ENCODE measurements at regions not wholly inside any gene's neighbourhood (a gene's known extent, or its start where the extent isn't known, plus 50 kb on each side); places are given as distances from the start of the nearest gene placed in this dataset.

- ATAC-seq (no peak), DNase-seq (no peak)
- in situ Hi-C loops (cut with MboI; ENCODE audit: low sequenced_read_pairs in 4 of 4), result no loop called here
- Histone ChIP-seq H3K27ac (no peak overlapping the region), H3K27me3 (no peaks in the 10 kb centered on the region), H3K4me1 (no peaks in the 10 kb centered on the region), H3K9me3 (no peaks in the 10 kb centered on the region), H3K36me3 (no peaks in the 10 kb centered on the region), H3K4me3 (no peak overlapping the region)
- TF ChIP-seq POLR2A (IDR thresholded peaks at IDR 0.05) (no peak), CTCF (IDR thresholded peaks at IDR 0.05 in 4 of 5, conservative IDR thresholded peaks at IDR 0.05 in 1 of 5) (no peak)
- intact Hi-C loops (cut with DNase I; ENCODE audit: low total_unique reads), result no loop called here
Measured at GRCh38 chr3:166900866-166901577, 479.1 kb downstream of the ZBBX start.

- intact Hi-C loops (cut with DNase I; ENCODE audit: low total_unique reads) (no loop called here), in situ Hi-C loops (cut with MboI; ENCODE audit: low sequenced_read_pairs in 4 of 4) (no loop called here)
Measured at GRCh38 chr3:166897811-166898210, 482.3 kb downstream of the ZBBX start.

DNA sequence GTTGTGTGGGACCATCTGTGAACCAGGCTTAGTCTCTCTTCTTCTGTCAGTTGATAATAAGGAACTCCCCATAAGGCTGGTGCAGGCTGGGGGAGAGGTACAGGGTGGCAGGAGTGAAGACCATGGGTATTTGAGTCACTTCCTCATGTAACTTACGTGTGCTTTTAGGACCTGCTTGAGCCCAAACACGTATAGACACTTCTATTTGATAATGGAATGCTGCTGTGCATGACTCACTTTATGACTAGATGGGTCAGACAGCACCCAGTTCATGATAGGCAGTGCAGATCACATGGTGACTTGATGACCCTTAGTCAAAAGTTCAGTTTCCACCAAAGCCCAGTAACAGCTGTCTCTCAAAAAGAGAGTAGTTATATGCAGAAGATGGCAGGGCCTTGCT, 490.9 kb downstream of the ZBBX start:
- in situ Hi-C loops (cut with MboI; ENCODE audit: low sequenced_read_pairs in 4 of 4), result no loop called here
- no peak for TF ChIP-seq CTCF (IDR thresholded peaks at IDR 0.05 in 4 of 5, conservative IDR thresholded peaks at IDR 0.05 in 1 of 5)
- TF ChIP-seq POLR2A (IDR thresholded peaks at IDR 0.05), result no peak
- DNase-seq (no peak), ATAC-seq (no peak)
- Histone ChIP-seq H3K27me3 (no peaks in the 10 kb centered on the region), H3K27ac (no peak overlapping the region), H3K4me3 (no peak overlapping the region), H3K9me3 (no peaks in the 10 kb centered on the region), H3K4me1 (no peaks in the 10 kb centered on the region), H3K36me3 (no peaks in the 10 kb centered on the region)
- intact Hi-C loops (cut with DNase I; ENCODE audit: low total_unique reads), result no loop called here

More at GRCh38 chr3:166897811-166898210, 482.3 kb downstream of the ZBBX start:
- no peaks in the 10 kb centered on the region for H3K36me3 ChIP-seq
- no peak for ATAC-seq
- H3K27me3 ChIP-seq, result no peaks in the 10 kb centered on the region
- TF ChIP-seq POLR2A (IDR thresholded peaks at IDR 0.05) (no peak), CTCF (IDR thresholded peaks at IDR 0.05 in 4 of 5, conservative IDR thresholded peaks at IDR 0.05 in 1 of 5) (no peak)
- H3K27ac ChIP-seq, result no peak overlapping the region
- H3K9me3 ChIP-seq, result no peaks in the 10 kb centered on the region
- H3K4me3 ChIP-seq, result no peak overlapping the region
- DNase-seq, result no peak
- no peaks in the 10 kb centered on the region for H3K4me1 ChIP-seq

- no peaks in the 10 kb centered on the region for H3K36me3 ChIP-seq
- DNase-seq (no peak), ATAC-seq (no peak)
- TF ChIP-seq CTCF (IDR thresholded peaks at IDR 0.05 in 4 of 5, conservative IDR thresholded peaks at IDR 0.05 in 1 of 5) (no peak), POLR2A (IDR thresholded peaks at IDR 0.05) (no peak)
- no peak overlapping the region for H3K27ac ChIP-seq
- no peaks in the 10 kb centered on the region for H3K27me3 ChIP-seq
- intact Hi-C loops (cut with DNase I; ENCODE audit: low total_unique reads), result no loop called here
- H3K9me3 ChIP-seq, result no peaks in the 10 kb centered on the region
- in situ Hi-C loops (cut with MboI; ENCODE audit: low sequenced_read_pairs in 4 of 4), result no loop called here
- no peak overlapping the region for H3K4me3 ChIP-seq
- no peaks in the 10 kb centered on the region for H3K4me1 ChIP-seq
Measured at GRCh38 chr3:166879661-166880060, 500.4 kb downstream of the ZBBX start.

DNA sequence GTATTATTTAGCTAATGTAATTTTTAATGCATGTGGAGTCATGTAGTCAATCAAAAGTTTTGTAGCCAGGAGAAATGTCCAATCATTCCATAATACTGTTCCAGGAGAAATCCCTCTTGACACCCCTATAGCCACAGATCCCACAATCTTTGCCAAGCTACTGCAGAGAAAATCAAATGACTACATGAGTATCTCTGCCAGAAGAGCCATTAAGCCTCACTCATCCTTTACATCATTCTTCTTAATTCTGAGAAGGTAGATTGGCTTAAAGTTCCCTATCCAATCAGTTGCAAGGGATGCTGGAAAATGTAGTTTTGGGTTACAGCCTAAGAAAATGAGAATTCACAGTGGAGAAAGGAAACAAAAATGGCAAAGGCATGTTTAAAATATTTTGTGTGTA, 502.1 kb downstream of the ZBBX start:
- Histone ChIP-seq H3K4me3 (no peak overlapping the region), H3K27me3 (no peaks in the 10 kb centered on the region), H3K36me3 (no peaks in the 10 kb centered on the region), H3K4me1 (no peaks in the 10 kb centered on the region), H3K9me3 (no peaks in the 10 kb centered on the region), H3K27ac (no peak overlapping the region)
- in situ Hi-C loops (cut with MboI; ENCODE audit: low sequenced_read_pairs in 4 of 4) (no loop called here), intact Hi-C loops (cut with DNase I; ENCODE audit: low total_unique reads) (no loop called here)
- TF ChIP-seq POLR2A (IDR thresholded peaks at IDR 0.05) (no peak), CTCF (IDR thresholded peaks at IDR 0.05 in 4 of 5, conservative IDR thresholded peaks at IDR 0.05 in 1 of 5) (no peak)
- ATAC-seq, result no peak
- DNase-seq, result no peak

All from gastrocnemius medialis (tissue), 4 donors.